ENCODE measurements at regions not wholly inside any gene's neighbourhood (a gene's known extent, or its start where the extent isn't known, plus 50 kb on each side); places are given as distances from the start of the nearest gene placed in this dataset.

DNA sequence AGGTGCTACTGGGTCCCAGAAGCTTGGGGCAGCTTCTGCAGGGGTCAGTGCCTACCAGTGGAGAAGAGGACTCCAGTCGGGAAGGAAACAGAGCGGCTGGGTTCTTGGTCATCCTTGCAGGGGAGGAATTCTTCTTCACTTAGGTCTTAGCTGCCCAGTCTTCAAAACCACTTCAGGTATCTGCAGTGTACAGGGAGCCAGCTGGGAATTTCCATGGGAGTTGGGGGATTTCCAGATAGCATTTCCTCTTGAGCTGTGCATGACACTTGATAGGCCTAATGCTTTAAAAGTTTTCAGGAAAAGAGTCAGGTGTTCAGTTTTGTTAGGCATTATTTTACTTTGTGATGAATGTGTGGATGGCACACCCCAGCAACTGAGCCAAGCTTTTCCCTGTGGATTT is 58.1 kb upstream of the ENPP6 start:
- no peak for TF ChIP-seq CTCF (IDR thresholded peaks at IDR 0.05; ENCODE audit: low read depth, low read length)
- in situ Hi-C loops (cut with HindIII; ENCODE audit: low sequenced_read_pairs) = no loop called here
- no peak for DNase-seq (ENCODE audit: low read depth, low spot score)
- H3K4me3 ChIP-seq (ENCODE audit: low read depth, low read length) = no peak overlapping the region

- DNase-seq (ENCODE audit: low read depth, low spot score) = no peak
- no peak for TF ChIP-seq CTCF (IDR thresholded peaks at IDR 0.05; ENCODE audit: low read depth, low read length)
- in situ Hi-C loops (cut with HindIII; ENCODE audit: low sequenced_read_pairs) = no loop called here
- no peak overlapping the region for H3K4me3 ChIP-seq (ENCODE audit: low read depth, low read length)
Observed at GRCh38 chr4:184274286-184274951, 56.7 kb upstream of the ENPP6 start.

GRCh38 chr4:184273166-184274147 is 55.8 kb upstream of the ENPP6 start:
- no peak for TF ChIP-seq CTCF (IDR thresholded peaks at IDR 0.05; ENCODE audit: low read depth, low read length)
- no peak for DNase-seq (ENCODE audit: low read depth, low spot score)
- no peak overlapping the region for H3K4me3 ChIP-seq (ENCODE audit: low read depth, low read length)
- in situ Hi-C loops (cut with HindIII; ENCODE audit: low sequenced_read_pairs) = no loop called here

DNA sequence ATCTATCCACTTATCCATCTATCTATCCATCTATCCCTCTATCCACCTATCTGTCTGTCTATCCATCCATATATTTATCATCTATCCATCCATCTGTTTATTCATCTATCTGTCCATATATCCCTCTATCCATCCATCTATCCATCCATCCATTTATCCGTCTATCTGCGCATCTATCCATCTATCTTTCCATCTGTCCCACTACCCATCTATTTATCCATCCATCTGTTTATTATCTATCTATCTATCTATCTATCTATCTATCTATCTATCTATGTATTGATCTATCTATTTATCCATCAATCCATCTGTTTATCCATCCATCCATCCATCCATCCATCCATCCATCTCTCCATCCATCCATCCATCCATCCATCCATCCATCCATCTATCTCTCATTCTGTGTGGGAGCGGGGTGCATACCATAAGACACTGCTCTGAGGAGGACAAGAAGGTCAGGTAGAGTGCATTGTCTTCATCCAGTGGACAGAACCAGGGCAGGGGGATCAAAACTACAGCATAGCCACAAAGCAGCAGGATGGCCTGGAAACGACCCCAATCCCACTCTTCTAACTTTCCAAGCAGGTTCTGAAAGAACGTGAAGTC is 53.2 kb upstream of the ENPP6 start:
- TF ChIP-seq CTCF (IDR thresholded peaks at IDR 0.05; ENCODE audit: low read depth, low read length) = no peak
- no peak overlapping the region for H3K4me3 ChIP-seq (ENCODE audit: low read depth, low read length)
- DNase-seq (ENCODE audit: low read depth, low spot score) = no peak
- in situ Hi-C loops (cut with HindIII; ENCODE audit: low sequenced_read_pairs) = no loop called here

DNA sequence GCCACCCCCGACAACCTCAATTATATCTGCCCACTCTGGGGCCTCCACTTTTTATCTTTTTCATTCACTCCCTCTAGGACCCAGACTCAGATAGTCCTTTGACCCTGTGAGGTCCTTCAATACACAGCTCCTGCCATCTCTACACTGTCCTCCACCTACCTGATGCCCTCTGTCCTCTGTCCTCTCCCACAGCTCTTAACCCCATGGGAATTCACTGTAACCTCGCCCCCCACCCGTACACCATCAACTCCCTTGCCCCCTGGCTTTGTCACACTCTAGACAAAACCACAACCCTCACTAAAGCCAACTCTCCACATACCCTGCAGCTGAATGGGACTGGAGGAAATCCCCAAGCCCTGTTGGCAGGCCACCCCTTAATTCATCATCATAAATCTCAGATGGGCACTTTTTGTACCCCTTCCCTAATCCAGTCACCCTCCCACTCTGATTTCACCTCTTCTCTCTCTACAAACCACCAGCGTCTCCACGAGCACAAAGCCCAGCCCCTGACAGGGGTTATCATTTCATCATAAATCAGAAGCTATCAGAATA is 52.3 kb upstream of the ENPP6 start:
- in situ Hi-C loops (cut with HindIII; ENCODE audit: low sequenced_read_pairs) = no loop called here
- no peak for TF ChIP-seq CTCF (IDR thresholded peaks at IDR 0.05; ENCODE audit: low read depth, low read length)
- DNase-seq (ENCODE audit: low read depth, low spot score) = no peak
- no peak overlapping the region for H3K4me3 ChIP-seq (ENCODE audit: low read depth, low read length)

DNA sequence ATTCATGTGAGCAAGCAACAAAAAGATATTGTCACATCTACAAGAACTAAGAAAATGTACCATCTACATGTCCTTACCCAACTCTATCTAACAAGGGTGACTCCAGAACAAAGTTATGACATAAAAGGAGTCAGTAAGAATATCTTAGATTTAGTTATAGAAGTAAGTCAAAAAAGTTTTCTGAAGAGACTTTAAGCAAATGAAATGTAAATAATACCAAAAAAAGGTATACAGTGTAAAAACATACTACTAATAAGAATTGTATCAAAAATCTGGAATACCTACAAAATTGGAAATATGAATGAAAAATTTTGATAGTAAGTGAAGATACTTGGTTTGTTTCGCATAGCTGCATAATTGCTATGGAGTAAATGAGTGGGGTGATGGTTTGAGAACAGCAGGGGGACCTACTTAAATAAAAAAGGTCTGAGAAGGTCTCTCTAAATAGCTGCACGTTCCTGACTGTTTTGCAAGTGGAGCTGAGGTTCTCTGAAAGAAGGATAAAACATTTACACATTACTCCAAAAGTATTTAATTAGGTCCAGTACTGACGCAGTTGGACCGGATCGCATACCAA is 51.0 kb upstream of the ENPP6 start:
- DNase-seq (ENCODE audit: low read depth, low spot score) = peak; percentile 14
- TF ChIP-seq CTCF (IDR thresholded peaks at IDR 0.05; ENCODE audit: low read depth, low read length) = peak; percentile 2
- H3K4me3 ChIP-seq (ENCODE audit: low read depth, low read length) = no peak overlapping the region
- in situ Hi-C loops (cut with HindIII; ENCODE audit: low sequenced_read_pairs) = no loop called here
